Heart right ventricle (tissue), 16 donors: ENCODE measurements at regions not wholly inside any gene's neighbourhood (a gene's known extent, or its start where the extent isn't known, plus 50 kb on each side); places are given as distances from the start of the nearest gene placed in this dataset.

ENCODE experiments used
- ATAC-seq, 8 donors: fragments of 200-7000 bp; cut with Tn5 transposase; one replicate each; pipeline ENCODE4 v1.9.1; 2020; ENCODE audit warnings: mild to moderate bottlenecking in 8 of 8, moderate library complexity in 8 of 8, moderate number of reproducible peaks in 1 of 8
- DNase-seq, 2 donors: peaks; one replicate each; pipeline ENCODE4 v3.0.0-alpha.2; 2020
- H3K27ac ChIP-seq, 10 donors: fragments of 200-600 bp; sonication (generic) in 2 of 10; one replicate each; pipeline versions ENCODE4 v1.5.0 to v1.8.0; 2020 to 2022; ENCODE audit warnings: mild to moderate bottlenecking in 3 of 10
- H3K27me3 ChIP-seq, 7 donors: fragments of 200-600 bp; one replicate each; pipeline ENCODE4 v1.8.0; 2021 to 2022; ENCODE audit warnings: mild to moderate bottlenecking in 2 of 7
- H3K36me3 ChIP-seq, 9 donors: fragments of 200-600 bp; sonication (generic) in 1 of 9; one replicate each; pipeline versions ENCODE4 v1.5.0 to v1.8.0; 2020 to 2022; ENCODE audit warnings: mild to moderate bottlenecking in 2 of 9
- H3K4me1 ChIP-seq, 9 donors: fragments of 200-600 bp; sonication (generic) in 1 of 9; one replicate each; pipeline versions ENCODE4 v1.5.0 to v1.8.0; 2020 to 2022; ENCODE audit warnings: mild to moderate bottlenecking in 4 of 9
- H3K4me3 ChIP-seq, 10 donors: fragments of 200-600 bp; sonication (generic) in 2 of 10; one replicate each; pipeline versions ENCODE4 v1.5.0 to v1.8.0; 2020 to 2022; ENCODE audit warnings: mild to moderate bottlenecking in 7 of 10, moderate library complexity in 2 of 10
- H3K9me3 ChIP-seq, 11 donors: fragments of 200-600 bp in 10 of 11; sonication (generic) in 2 of 11; one replicate each; pipeline versions ENCODE4 v1.5.0 to v1.8.0; 2013 to 2022; ENCODE audit warnings: mild to moderate bottlenecking in 2 of 11, control low read depth in 1 of 11, moderate library complexity in 1 of 11
- CTCF ChIP-seq, 9 donors: fragments of 200-600 bp; sonication (generic) in 2 of 9; IDR thresholded peaks; one replicate each; pipeline versions ENCODE4 v1.5.0 to v1.8.0; 2021 to 2022; ENCODE audit warnings: antibody characterized with exemption in 9 of 9, mild to moderate bottlenecking in 5 of 9, moderate library complexity in 1 of 9
- WGBS, 2 donors: extraction: QIAGEN DNeasy Blood & Tissue Kit; methylation state at CpG; one replicate each; pipeline ENCODE4 v1.1.7; 2013; ENCODE audit warnings: inconsistent platforms in 1 of 2; 5-methylcytosine and 5-hydroxymethylcytosine counted together
- intact Hi-C, 10 donors: fragments of 100-400 bp; cut with DNase I; formaldehyde crosslinking; loops; one replicate each; pipeline versions ENCODE4 v1.11.1 to v1.14.2; 2022
- donor health status: Arrhythmogenic right ventricular cardiomyopathy.
- donor health status: ischemic (EF 13 %, LVEDD 7.1; RV severe dilation, severe dysfunction).
- donor health status: healthy with polysubstance abuse.
- donor health status: DM: no; HTN: yes; CAD: no.
- donor health status: DM: no; HTN: no; CAD: no.
- donor health status: ischemic (EF 25% LVEDD 6.9; RV normal size, moderate dysfunction).
- donor health status: ischemic (EF 25% LVEDD 5.7; RV mildly dilated, moderate dysfunction).
- donor health status: healthy.
- donor health status: DM: yes; HTN: yes; CAD: no.
- donor health status: Ischemic cardiomyopathy.
- donor health status: ischemic (EF 35%, LVEDD 5.7; RV mildly dilated, moderate dysfunction).
- donor health status: nonischemic (EF 11% LVEDD 7.7; RV severe dilation, severe dysfunction).
- donor health status: DM: yes; HTN: yes; CAD: no.
- donor health status: PGD.
- donor health status: ischemic (EF 29% LVEDD 5.4; RV normal size, mild dysfunction).
- donor health status: nonischemic (EF 23%, LVEDD 6.1; RV moderate dilation, normal function).

DNA sequence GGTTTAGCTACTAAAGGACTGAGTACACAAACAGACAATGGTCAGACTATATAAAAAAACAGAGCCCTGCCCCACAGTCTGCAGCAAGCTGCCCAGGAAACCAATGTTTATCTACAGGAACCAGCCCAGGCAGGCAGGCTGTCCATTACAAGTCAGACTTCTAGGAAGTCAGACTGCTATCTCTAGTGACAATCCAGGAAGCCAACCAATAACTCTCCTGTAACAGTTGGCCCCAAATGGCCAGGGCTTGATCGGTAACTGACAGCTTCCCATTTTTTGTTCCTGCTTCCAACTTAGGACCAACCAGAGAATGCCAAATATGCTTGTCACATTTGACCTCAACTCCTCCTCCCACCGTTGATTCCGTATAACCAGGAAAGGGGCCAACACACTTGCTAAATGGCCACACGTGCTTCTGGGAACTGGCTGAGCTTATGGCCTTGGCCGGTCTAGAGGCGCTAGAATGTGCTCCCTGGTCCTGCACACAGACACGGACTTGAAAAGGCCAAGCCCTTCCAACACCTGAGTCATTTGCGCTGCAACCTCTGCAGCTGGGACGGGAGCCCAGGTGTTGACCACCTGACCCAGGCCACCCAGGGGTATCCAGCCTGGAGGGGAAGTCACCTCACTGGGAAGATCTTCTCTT lies 79.6 kb upstream of the CDK20 start:
- Histone ChIP-seq H3K36me3 (no peaks in the 10 kb centered on the region), H3K4me3 (no peak overlapping the region), H3K27me3 (peaks cover 0 to 7% (median 0%) of the 10 kb centered on the region in 7 donors), H3K9me3 (no peaks in the 10 kb centered on the region), H3K4me1 (peaks cover 0 to 8% (median 0%) of the 10 kb centered on the region in 9 donors), H3K27ac (no peak overlapping the region)
- DNase-seq (no peak), ATAC-seq (peak in 3 of 8 donors; percentile 25 to 80 (median 63))
- 83 to 90% methylated on average over 9 of the region's 9 CpGs for WGBS, 2 donors
- no peak for TF ChIP-seq CTCF (IDR thresholded peaks at IDR 0.05)
- intact Hi-C loops: no loop called here

DNA sequence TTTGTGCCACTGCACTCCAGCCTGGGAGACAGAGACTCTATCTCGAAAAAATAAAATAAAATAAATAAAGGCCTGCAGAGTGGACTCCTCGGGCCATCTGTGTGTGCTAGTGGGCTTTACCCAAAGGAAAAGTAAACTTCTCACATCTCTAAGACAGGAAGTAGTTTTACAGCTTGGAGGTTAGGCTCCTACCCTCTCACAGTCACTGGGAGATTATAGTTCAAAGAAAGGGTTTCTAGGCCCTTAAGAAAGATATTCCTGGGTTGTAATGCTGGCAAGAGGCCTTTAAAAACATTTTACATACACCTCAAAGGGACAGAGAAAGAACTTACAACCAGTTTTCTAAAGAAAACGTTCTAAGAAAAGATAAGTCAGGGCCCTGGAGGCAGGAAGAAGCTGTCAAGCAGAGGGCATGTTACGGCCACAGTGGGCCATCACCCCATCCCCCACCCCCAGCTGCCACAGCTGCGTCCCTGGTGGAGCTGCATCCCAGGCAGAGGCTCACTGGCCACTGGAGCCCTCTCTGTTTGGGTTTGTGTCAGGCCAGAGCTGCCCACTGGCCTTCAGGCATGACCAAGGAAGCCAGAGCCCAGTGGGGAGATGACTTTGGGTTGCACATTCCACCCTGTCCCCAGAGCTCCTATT lies 78.1 kb upstream of the CDK20 start:
- Histone ChIP-seq H3K36me3 (no peaks in the 10 kb centered on the region), H3K4me1 (peaks cover 0 to 8% (median 0%) of the 10 kb centered on the region in 9 donors), H3K9me3 (no peaks in the 10 kb centered on the region), H3K27ac (no peak overlapping the region), H3K4me3 (no peak overlapping the region), H3K27me3 (peaks cover 0 to 7% (median 0%) of the 10 kb centered on the region in 7 donors)
- intact Hi-C loops: no loop called here
- ATAC-seq: no peak
- no peak for DNase-seq
- TF ChIP-seq CTCF (IDR thresholded peaks at IDR 0.05): no peak
- 42 to 45% methylated on average over 5 of the region's 5 CpGs for WGBS, 2 donors

DNA sequence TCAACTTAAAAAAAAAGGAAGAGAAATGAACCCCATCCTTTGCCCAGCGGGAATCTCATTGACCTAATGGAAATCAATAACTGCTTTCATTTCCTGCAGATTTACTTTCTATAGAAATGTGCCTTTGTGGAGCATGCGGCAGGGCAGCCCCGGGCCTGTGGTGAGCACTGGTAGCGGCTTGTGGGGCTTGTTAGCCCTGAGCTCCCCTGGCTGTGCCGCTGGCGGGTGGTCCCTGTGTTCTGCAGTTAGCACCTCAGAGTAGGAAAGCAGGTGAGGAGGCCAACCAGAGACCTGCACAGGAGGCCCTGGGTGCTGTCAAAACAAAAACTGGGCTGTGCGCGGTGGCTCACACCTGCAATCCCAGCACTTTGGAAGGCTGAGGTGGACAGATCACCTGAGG lies 76.8 kb upstream of the CDK20 start:
- intact Hi-C loops: no loop called here
- WGBS, 2 donors: 95 to 97% methylated on average over 8 of the region's 8 CpGs
- H3K36me3 ChIP-seq: no peaks in the 10 kb centered on the region
- H3K9me3 ChIP-seq: peaks cover 0 to under 1% (median 0%) of the 10 kb centered on the region in 11 donors
- H3K27me3 ChIP-seq: peaks cover 0 to 7% (median 0%) of the 10 kb centered on the region in 7 donors
- no peak for ATAC-seq
- H3K27ac ChIP-seq: no peak overlapping the region
- no peak for DNase-seq
- TF ChIP-seq CTCF (IDR thresholded peaks at IDR 0.05): no peak
- no peak overlapping the region for H3K4me3 ChIP-seq
- peaks cover 0 to 8% (median 0%) of the 10 kb centered on the region in 9 donors for H3K4me1 ChIP-seq

DNA sequence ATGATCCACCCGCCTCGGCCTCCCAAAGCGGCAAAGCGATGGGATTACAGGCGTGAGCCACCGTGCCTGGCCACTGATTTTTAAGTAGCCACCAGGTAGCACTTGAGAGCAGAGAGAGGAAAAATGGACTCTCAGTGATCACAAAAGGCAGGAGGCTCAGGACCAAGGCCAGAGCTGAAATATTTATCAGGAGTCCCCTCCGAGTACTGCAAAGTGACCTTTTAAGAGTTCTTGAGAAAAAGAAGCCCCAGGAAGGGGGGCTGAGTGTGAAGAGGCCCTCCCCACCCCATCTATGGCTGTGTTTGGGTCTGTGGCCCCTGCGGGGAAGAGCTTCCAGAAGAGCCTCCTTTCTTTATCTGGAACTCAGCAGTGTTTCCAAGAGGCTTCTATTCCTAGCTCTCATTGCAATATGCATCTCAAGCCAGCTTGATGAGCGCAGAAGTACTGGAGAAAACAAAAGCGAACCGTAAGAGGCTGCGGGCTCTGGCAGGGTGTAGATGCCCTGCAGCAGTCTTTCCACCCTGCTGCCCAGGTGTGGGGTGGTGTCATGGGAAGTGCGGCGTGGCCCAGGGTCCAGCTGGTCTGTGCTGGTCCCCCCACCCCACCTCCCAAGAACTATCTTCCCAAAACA lies 75.5 kb upstream of the CDK20 start:
- DNase-seq (no peak), ATAC-seq (peak in 1 of 8 donors; percentile 44)
- Histone ChIP-seq H3K27ac (no peak overlapping the region), H3K36me3 (no peaks in the 10 kb centered on the region), H3K9me3 (peaks cover 0 to 13% (median under 1%) of the 10 kb centered on the region in 11 donors), H3K27me3 (peaks cover 0 to 7% (median 0%) of the 10 kb centered on the region in 7 donors), H3K4me3 (no peak overlapping the region), H3K4me1 (peaks cover 0 to 8% (median 0%) of the 10 kb centered on the region in 9 donors)
- intact Hi-C loops: loop anchor here in 4 of 10 donors (10.0 kb wide), 1 partner anchor 365 kb away; no protein-coding TSS in a partner anchor
- no peak for TF ChIP-seq CTCF (IDR thresholded peaks at IDR 0.05)
- 62 to 75% methylated on average over 14 of the region's 14 CpGs for WGBS, 2 donors
